Lower leg skin (tissue), 3 donors: ENCODE measurements at regions not wholly inside any gene's neighbourhood (a gene's known extent, or its start where the extent isn't known, plus 50 kb on each side); places are given as distances from the start of the nearest gene placed in this dataset.

Experiments
- POLR2A ChIP-seq, 2 donors: fragments of 450-650 bp; IDR thresholded peaks; one replicate each; pipeline ENCODE4 v1.6.1; 2016 to 2017; ENCODE audit warnings: antibody characterized with exemption in 2 of 2, mild to moderate bottlenecking in 1 of 2, moderate library complexity in 1 of 2
- TF ChIP-seq, protein P1 (sequence below), 3 donors: fragments of 450-650 bp; IDR thresholded peaks; one replicate each; pipeline ENCODE4 v1.5.1; 2016; ENCODE audit warnings: antibody characterized with exemption in 3 of 3, mild to moderate bottlenecking in 3 of 3, moderate library complexity in 2 of 3

DNA sequence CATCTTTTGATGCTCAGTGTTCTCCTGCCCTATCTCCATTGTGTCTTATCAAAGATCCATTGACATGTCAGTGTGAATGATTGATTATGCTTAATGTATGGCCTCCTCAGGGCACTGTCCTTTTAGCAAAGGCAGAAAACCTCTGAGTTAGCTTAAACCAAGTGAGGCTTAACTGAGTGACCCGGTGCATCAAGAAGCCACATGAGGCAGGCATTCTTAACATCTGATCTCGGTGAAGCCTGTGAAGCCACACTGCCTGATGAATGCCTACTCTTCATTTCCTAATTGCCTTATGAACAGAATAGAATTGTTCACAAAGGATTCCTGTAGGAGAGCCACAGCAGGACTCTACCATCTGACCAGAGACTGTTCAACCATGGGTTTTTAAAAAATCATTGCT, 168.1 kb upstream of the SOX21 start:
- TF ChIP-seq, protein P1, sequence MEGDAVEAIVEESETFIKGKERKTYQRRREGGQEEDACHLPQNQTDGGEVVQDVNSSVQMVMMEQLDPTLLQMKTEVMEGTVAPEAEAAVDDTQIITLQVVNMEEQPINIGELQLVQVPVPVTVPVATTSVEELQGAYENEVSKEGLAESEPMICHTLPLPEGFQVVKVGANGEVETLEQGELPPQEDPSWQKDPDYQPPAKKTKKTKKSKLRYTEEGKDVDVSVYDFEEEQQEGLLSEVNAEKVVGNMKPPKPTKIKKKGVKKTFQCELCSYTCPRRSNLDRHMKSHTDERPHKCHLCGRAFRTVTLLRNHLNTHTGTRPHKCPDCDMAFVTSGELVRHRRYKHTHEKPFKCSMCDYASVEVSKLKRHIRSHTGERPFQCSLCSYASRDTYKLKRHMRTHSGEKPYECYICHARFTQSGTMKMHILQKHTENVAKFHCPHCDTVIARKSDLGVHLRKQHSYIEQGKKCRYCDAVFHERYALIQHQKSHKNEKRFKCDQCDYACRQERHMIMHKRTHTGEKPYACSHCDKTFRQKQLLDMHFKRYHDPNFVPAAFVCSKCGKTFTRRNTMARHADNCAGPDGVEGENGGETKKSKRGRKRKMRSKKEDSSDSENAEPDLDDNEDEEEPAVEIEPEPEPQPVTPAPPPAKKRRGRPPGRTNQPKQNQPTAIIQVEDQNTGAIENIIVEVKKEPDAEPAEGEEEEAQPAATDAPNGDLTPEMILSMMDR (IDR thresholded peaks at IDR 0.05): no peak
- no peak for TF ChIP-seq POLR2A (IDR thresholded peaks at IDR 0.05)
